Chondrocyte (in vitro differentiated cells): ENCODE measurements at regions not wholly inside any gene's neighbourhood (a gene's known extent, or its start where the extent isn't known, plus 50 kb on each side); places are given as distances from the start of the nearest gene placed in this dataset.
A peak's percentile ranks its signal among the peaks of the same experiment; 100 is the strongest.

ENCODE experiments used
- DNase-seq: peaks from one replicate; pipeline ENCODE4 v3.0.0; 2021; ENCODE audit warnings: mixed read lengths, low spot score
- H3K27ac Mint-ChIP-seq: one replicate; pipeline ENCODE4 v1.8.0; 2021; ENCODE audit warnings: mild to moderate bottlenecking, moderate library complexity, mixed read lengths; ENCODE audit not compliant: unreplicated experiment
- H3K27me3 Mint-ChIP-seq: 2 replicates; pipeline ENCODE4 v1.8.0; 2021; ENCODE audit warnings: low read depth, mixed read lengths
- H3K36me3 Mint-ChIP-seq: 2 replicates; pipeline ENCODE4 v1.8.0; 2021; ENCODE audit warnings: low read depth, mixed read lengths
- H3K4me1 Mint-ChIP-seq: 2 replicates; pipeline ENCODE4 v1.8.0; 2021; ENCODE audit warnings: low read depth, mild to moderate bottlenecking, mixed read lengths
- H3K4me3 Mint-ChIP-seq: one replicate; pipeline ENCODE4 v1.8.0; 2021; ENCODE audit warnings: mild to moderate bottlenecking, moderate library complexity, mixed read lengths; ENCODE audit not compliant: unreplicated experiment
- H3K9me3 Mint-ChIP-seq: 2 replicates; pipeline ENCODE4 v1.8.0; 2021; ENCODE audit warnings: low read depth, mixed read lengths
- CTCF ChIP-seq: fragments of 200-600 bp; sonication (generic); IDR thresholded peaks from 2 replicates; pipeline ENCODE4 v1.5.0; 2021; ENCODE audit warnings: antibody characterized with exemption, mild to moderate bottlenecking, moderate library complexity

GRCh38 chr10:10818082-10818481 is 199.6 kb upstream of the CELF2 start:
- Mint-ChIP-seq H3K27me3 (no peaks in the 10 kb centered on the region), H3K4me1 (peaks cover 37% of the 10 kb centered on the region), H3K27ac (no peak overlapping the region), H3K36me3 (no peaks in the 10 kb centered on the region), H3K4me3 (no peak overlapping the region), H3K9me3 (peaks cover 3% of the 10 kb centered on the region)
- DNase-seq, result no peak
- no peak for TF ChIP-seq CTCF

DNA sequence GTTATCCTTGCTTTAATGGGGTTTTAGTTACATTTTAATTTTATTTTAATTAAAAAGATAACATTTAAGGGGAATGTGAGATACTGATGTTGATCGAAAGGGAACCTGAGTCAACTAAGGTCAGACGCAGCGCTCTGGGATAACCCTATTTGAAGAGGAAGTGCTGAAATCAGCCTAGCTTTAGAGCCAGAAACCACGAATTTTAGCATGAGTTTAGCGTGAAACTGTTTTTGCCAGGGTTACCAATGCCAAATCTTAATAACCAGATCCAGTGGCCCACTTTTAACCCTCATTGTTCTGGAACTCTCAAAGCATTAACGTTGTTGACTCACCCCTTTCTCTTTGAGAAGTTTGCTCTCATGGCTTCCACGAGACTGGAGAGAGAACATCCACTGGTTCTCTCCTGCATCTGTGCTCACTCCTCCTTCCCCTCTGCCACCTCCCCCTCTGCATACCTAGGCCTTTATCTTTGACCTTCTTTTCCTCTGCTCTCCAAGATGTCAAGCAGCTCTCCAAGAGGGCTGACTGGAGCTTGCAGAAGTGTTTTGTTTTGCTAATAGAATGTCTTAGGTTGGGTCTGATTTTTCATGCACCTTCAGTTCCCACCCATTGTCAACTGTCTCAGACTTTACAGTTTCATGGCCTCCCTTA is 198.3 kb upstream of the CELF2 start:
- H3K27me3 Mint-ChIP-seq, result no peaks in the 10 kb centered on the region
- peaks cover 49% of the 10 kb centered on the region for H3K4me1 Mint-ChIP-seq
- H3K27ac Mint-ChIP-seq, result no peak overlapping the region
- TF ChIP-seq CTCF, result no peak
- H3K9me3 Mint-ChIP-seq, result peaks cover 3% of the 10 kb centered on the region
- DNase-seq, result no peak
- H3K4me3 Mint-ChIP-seq, result no peak overlapping the region
- H3K36me3 Mint-ChIP-seq, result no peaks in the 10 kb centered on the region

GRCh38 chr10:10821926-10822325 is 195.7 kb upstream of the CELF2 start:
- Mint-ChIP-seq H3K27ac (peak overlapping the region; percentile 87), H3K9me3 (peaks cover 3% of the 10 kb centered on the region), H3K27me3 (no peaks in the 10 kb centered on the region), H3K4me1 (peaks cover 60% of the 10 kb centered on the region), H3K4me3 (no peak overlapping the region), H3K36me3 (no peaks in the 10 kb centered on the region)
- no peak for TF ChIP-seq CTCF
- no peak for DNase-seq

DNA sequence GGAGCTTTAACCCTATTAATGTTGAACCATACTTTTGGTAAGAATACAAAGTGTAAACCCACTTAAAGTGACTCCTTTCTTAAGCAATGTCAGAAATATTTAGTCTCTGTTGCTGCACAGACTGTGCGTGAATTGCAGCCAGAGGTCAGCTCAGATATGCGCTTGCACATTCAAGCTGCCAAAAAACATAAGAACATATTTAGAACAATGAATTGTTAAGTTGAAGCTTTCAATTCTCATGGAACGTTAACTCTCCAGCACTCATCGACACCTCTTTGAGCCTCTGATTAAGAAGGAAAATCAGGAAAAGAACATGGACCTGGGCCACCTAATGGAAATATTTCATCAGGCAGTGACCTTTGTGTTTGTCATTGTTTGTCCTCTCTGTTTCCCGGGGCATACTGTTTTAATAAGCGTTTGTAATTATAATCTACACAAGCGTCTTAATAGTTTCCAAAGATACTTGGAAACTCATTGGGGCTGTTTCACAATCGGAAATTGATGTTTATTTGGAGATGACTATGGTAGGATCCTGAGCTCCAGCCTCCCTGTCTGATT is 193.0 kb upstream of the CELF2 start:
- H3K36me3 Mint-ChIP-seq, result no peaks in the 10 kb centered on the region

GRCh38 chr10:10826125-10826524 is 191.5 kb upstream of the CELF2 start:
- no peaks in the 10 kb centered on the region for H3K36me3 Mint-ChIP-seq
- no peak for TF ChIP-seq CTCF
- no peak overlapping the region for H3K27ac Mint-ChIP-seq
- no peak for DNase-seq
- no peaks in the 10 kb centered on the region for H3K9me3 Mint-ChIP-seq
- H3K4me3 Mint-ChIP-seq, result no peak overlapping the region
- H3K27me3 Mint-ChIP-seq, result no peaks in the 10 kb centered on the region
- H3K4me1 Mint-ChIP-seq, result peaks cover 85% of the 10 kb centered on the region

More for the DNA sequence above, 193.0 kb upstream of the CELF2 start:
- H3K9me3 Mint-ChIP-seq, result no peaks in the 10 kb centered on the region
- no peak for DNase-seq
- peaks cover 82% of the 10 kb centered on the region for H3K4me1 Mint-ChIP-seq
- H3K4me3 Mint-ChIP-seq, result no peak overlapping the region
- peak overlapping the region; percentile 90 for H3K27ac Mint-ChIP-seq
- peak; percentile 14 for TF ChIP-seq CTCF
- no peaks in the 10 kb centered on the region for H3K27me3 Mint-ChIP-seq
